Smooth muscle cell (in vitro differentiated cells): ENCODE measurements at regions not wholly inside any gene's neighbourhood (a gene's known extent, or its start where the extent isn't known, plus 50 kb on each side); places are given as distances from the start of the nearest gene placed in this dataset.

Experiments used
- DNase-seq: peaks from one replicate; lab custom pipeline; 2025; ENCODE audit not compliant: unreplicated experiment; lab: John Stamatoyannopoulos, UW
- H2AFZ ChIP-seq: fragments of 200-600 bp; sonication (generic); 2 replicates; pipeline ENCODE4 v1.6.0; 2016; ENCODE audit warnings: antibody characterized with exemption, low read depth, mild to moderate bottlenecking
- H3F3A ChIP-seq: fragments of 200-600 bp; sonication (generic); 2 replicates; pipeline ENCODE4 v1.6.0; 2017; ENCODE audit warnings: antibody characterized with exemption, low read depth
- H3K27ac ChIP-seq: fragments of 200-600 bp; sonication (generic); 2 replicates; pipeline ENCODE4 v1.5.1; 2016; ENCODE audit warnings: low read depth, mild to moderate bottlenecking
- H3K27me3 ChIP-seq: fragments of 200-600 bp; sonication (generic); 2 replicates; pipeline ENCODE4 v1.6.1; 2016; ENCODE audit warnings: low read depth, mild to moderate bottlenecking
- H3K36me3 ChIP-seq: fragments of 200-600 bp; sonication (generic); 2 replicates; pipeline ENCODE4 v1.5.1; 2016; ENCODE audit warnings: low read depth
- H3K4me1 ChIP-seq: fragments of 200-600 bp; sonication (generic); 2 replicates; pipeline ENCODE4 v1.5.1; 2016; ENCODE audit warnings: low read depth
- H3K4me2 ChIP-seq: fragments of 200-600 bp; sonication (generic); 2 replicates; pipeline ENCODE4 v1.6.0; 2016; ENCODE audit warnings: mild to moderate bottlenecking
- H3K4me3 ChIP-seq: fragments of 200-600 bp; sonication (generic); 2 replicates; pipeline ENCODE4 v1.5.1; 2016; ENCODE audit warnings: mild to moderate bottlenecking
- H3K79me2 ChIP-seq: fragments of 200-600 bp; sonication (generic); 2 replicates; pipeline ENCODE4 v1.6.0; 2016; ENCODE audit warnings: low read depth, mild to moderate bottlenecking
- H3K9ac ChIP-seq: fragments of 200-600 bp; sonication (generic); 2 replicates; pipeline ENCODE4 v1.6.0; 2016; ENCODE audit warnings: low read depth
- H3K9me3 ChIP-seq: fragments of 200-600 bp; sonication (generic); replicated peaks from 2 replicates; pipeline ENCODE4 v1.5.1; 2016; ENCODE audit warnings: low read depth
- H4K20me1 ChIP-seq: fragments of 200-600 bp; sonication (generic); 2 replicates; pipeline ENCODE4 v1.6.0; 2016; ENCODE audit warnings: low read depth
- WGBS: methylation state at CpG from one replicate; pipeline ENCODE4 v1.1.7; 2016; ENCODE audit warnings: low lambda C conversion rate; 5-methylcytosine and 5-hydroxymethylcytosine counted together
- TF ChIP-seq, protein P1 (sequence below): fragments of 200-600 bp; sonication (generic); IDR thresholded peaks from 2 replicates; pipeline ENCODE4 v1.5.1; 2017; ENCODE audit warnings: borderline replicate concordance, mild to moderate bottlenecking, antibody characterized with exemption; ENCODE audit not compliant: insufficient read depth, poor library complexity, severe bottlenecking

DNA sequence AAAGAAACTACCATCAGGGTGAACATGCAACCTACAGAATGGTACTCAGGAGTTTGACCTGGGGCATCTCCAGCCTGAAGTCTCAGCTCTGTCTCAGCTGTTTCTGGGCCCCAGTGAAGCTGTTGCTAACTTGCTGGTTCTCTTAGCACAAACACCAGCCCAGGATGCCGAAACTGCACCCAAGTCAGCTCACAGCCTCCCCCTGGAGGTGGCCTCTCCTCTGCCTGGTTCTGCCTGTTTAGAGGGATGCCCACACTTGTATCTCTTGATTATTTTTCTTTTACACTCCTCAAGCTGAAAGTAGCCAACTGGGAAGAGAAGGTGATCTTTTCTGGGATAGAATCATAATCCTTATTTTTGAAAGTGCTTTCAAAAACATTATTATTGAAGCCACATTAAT is 289.0 kb upstream of the RASGRP1 start:
- Histone ChIP-seq H3K27me3 (no peaks in the 10 kb centered on the region), H3F3A (no peaks in the 10 kb centered on the region), H3K27ac (no peak overlapping the region), H3K4me3 (no peak overlapping the region), H3K36me3 (no peaks in the 10 kb centered on the region), H3K4me2 (no peak overlapping the region), H2AFZ (no peak overlapping the region), H3K79me2 (no peaks in the 10 kb centered on the region), H3K9me3 (no peaks in the 10 kb centered on the region), H3K4me1 (no peaks in the 10 kb centered on the region), H3K9ac (no peak overlapping the region), H4K20me1 (no peaks in the 10 kb centered on the region)
- TF ChIP-seq, protein P1, sequence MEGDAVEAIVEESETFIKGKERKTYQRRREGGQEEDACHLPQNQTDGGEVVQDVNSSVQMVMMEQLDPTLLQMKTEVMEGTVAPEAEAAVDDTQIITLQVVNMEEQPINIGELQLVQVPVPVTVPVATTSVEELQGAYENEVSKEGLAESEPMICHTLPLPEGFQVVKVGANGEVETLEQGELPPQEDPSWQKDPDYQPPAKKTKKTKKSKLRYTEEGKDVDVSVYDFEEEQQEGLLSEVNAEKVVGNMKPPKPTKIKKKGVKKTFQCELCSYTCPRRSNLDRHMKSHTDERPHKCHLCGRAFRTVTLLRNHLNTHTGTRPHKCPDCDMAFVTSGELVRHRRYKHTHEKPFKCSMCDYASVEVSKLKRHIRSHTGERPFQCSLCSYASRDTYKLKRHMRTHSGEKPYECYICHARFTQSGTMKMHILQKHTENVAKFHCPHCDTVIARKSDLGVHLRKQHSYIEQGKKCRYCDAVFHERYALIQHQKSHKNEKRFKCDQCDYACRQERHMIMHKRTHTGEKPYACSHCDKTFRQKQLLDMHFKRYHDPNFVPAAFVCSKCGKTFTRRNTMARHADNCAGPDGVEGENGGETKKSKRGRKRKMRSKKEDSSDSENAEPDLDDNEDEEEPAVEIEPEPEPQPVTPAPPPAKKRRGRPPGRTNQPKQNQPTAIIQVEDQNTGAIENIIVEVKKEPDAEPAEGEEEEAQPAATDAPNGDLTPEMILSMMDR: peak; percentile 29
- WGBS: 45% methylated on average over 1 of the region's 1 CpG
- DNase-seq: no peak

DNA sequence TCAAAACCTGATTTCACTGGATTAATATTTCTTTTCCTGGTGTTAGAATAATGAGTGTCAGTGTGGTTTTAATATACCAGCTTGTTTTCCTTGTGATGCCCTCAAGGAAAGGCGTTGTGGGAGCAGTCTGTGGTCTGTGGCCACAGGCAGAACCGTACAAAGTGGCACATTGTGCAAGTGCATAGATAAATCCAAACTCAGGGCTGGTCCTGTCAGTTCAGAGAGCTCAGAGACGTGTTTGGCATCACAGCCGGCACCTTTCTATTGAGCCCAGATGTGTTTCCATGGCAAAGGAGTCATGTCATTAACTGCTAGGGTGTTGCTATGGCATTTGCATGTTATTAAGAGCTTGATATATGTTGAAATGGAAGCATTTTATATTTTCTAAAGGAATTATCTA is 289.9 kb upstream of the RASGRP1 start:
- Histone ChIP-seq H4K20me1 (no peaks in the 10 kb centered on the region), H3K4me3 (no peak overlapping the region), H3K27me3 (no peaks in the 10 kb centered on the region), H3K4me2 (no peak overlapping the region), H3K27ac (no peak overlapping the region), H3K79me2 (no peaks in the 10 kb centered on the region), H3K9ac (no peak overlapping the region), H3F3A (no peaks in the 10 kb centered on the region), H3K36me3 (no peaks in the 10 kb centered on the region), H3K9me3 (no peaks in the 10 kb centered on the region), H3K4me1 (no peaks in the 10 kb centered on the region), H2AFZ (no peak overlapping the region)
- DNase-seq: no peak
- TF ChIP-seq, protein P1: no peak
- WGBS: 73% methylated on average over 4 of the region's 4 CpGs

DNA sequence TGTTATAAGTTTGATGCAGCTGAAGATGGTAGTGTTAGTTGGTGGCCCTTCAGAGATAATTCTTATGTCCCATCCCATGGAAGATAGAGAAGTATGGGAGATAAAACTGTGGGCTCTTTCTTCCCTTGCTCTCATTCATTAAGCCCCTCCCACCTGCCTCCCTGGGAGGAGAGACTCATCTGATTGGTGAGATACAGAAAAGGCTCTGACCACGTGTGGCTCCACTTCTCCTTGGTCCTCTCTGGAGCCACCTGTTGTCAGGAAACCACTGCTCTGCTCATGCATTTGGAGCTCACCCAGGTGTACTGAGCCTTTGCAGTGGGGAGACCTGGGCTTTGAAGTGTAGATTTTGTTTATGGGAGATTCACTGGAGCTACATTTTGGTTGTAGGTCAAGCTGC is 293.2 kb upstream of the RASGRP1 start:
- H3K36me3 ChIP-seq: no peaks in the 10 kb centered on the region
- 60% methylated on average over 1 of the region's 1 CpG for WGBS
- no peaks in the 10 kb centered on the region for H3K79me2 ChIP-seq
- DNase-seq: no peak
- no peaks in the 10 kb centered on the region for H4K20me1 ChIP-seq
- H3K9me3 ChIP-seq: no peaks in the 10 kb centered on the region
- no peak overlapping the region for H3K9ac ChIP-seq
- TF ChIP-seq, protein P1: no peak
- no peak overlapping the region for H2AFZ ChIP-seq
- no peak overlapping the region for H3K4me3 ChIP-seq
- H3K4me2 ChIP-seq: no peak overlapping the region
- H3K27me3 ChIP-seq: no peaks in the 10 kb centered on the region
- H3K27ac ChIP-seq: no peak overlapping the region
- H3F3A ChIP-seq: peaks cover 9% of the 10 kb centered on the region
- no peaks in the 10 kb centered on the region for H3K4me1 ChIP-seq

DNA sequence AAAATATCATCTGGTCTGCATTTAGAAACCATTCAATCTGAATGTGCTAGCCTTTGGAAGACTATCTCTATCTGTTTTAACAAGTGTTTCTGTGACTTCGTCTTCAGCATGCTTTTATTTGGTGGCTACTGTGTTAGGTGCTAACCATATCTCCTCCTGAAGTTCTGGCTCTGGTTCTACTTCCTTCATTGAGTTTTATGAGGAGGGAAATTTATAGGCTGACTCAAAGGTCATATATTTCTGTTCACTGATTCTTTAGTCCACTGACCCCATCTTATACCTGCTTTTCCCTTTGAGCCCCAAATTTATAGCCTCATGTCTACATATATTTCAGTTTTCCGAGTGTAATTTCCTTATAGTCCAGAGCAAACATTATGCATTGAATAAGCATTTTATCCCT is 295.0 kb upstream of the RASGRP1 start:
- no peak overlapping the region for H3K27ac ChIP-seq
- no peak overlapping the region for H3K4me3 ChIP-seq
- TF ChIP-seq, protein P1: no peak
- no peaks in the 10 kb centered on the region for H3K79me2 ChIP-seq
- no peaks in the 10 kb centered on the region for H3K4me1 ChIP-seq
- no peak overlapping the region for H3K9ac ChIP-seq
- WGBS: 64% methylated on average over 2 of the region's 2 CpGs
- H4K20me1 ChIP-seq: no peaks in the 10 kb centered on the region
- no peak for DNase-seq
- peaks cover 9% of the 10 kb centered on the region for H3F3A ChIP-seq
- no peaks in the 10 kb centered on the region for H3K27me3 ChIP-seq
- no peaks in the 10 kb centered on the region for H3K36me3 ChIP-seq
- H3K4me2 ChIP-seq: no peak overlapping the region
- no peaks in the 10 kb centered on the region for H3K9me3 ChIP-seq
- no peak overlapping the region for H2AFZ ChIP-seq
